ENCODE measurements at regions not wholly inside any gene's neighbourhood (a gene's known extent, or its start where the extent isn't known, plus 50 kb on each side); places are given as distances from the start of the nearest gene placed in this dataset.

DNA sequence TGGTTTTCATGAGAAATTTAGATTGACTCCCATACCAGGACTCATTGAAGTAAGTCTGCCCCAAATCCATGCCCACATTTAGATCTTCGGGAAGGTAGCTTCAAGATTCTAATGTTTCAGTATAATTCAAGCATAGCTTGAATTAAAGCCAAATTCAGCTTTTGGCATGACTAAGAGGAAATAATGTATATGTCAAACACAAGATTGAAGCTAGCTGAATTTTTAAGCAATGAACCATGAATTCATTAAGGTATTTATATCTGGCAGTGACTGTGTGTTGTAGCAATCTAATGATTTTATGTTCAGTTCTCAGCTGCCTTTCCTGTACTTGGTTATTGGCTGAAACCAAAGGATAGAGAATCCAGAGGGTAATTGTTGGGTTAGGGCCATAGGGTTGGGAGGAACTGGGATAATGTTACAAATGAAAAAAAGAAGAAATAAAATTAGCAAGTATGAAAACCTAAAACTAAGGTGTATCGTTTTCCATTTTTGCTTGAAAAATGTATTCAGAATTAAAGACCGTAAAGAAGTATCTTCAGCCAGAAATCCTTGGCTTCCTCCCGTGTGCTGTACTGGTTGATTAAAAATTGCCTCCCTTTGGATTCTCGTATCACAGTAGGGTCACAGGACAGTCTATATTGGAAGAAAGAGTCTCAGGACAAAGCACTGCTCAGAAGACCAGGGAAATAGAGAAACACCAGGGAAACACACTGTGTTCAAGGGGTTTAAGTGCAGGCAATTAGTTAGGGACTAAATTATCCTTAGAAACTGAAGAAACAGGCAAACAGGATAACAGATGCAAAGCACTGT lies 119.0 kb upstream of the FN1 start:
- Histone ChIP-seq H3K27me3 (ENCODE audit: insufficient read depth, low read length) (no peaks in the 10 kb centered on the region), H3K4me1 (ENCODE audit: insufficient read depth, low read length, severe bottlenecking) (no peaks in the 10 kb centered on the region), H3K36me3 (ENCODE audit: insufficient read depth, low read length) (no peaks in the 10 kb centered on the region), H3K79me2 (ENCODE audit: insufficient read depth, low read length) (no peaks in the 10 kb centered on the region), H3F3A (ENCODE audit: insufficient read depth, low read length) (no peaks in the 10 kb centered on the region), H3K9me3 (ENCODE audit: low read length) (no peaks in the 10 kb centered on the region), H3K27ac (ENCODE audit: low read depth, low read length, poor library complexity, severe bottlenecking) (no peak overlapping the region), H3K4me2 (ENCODE audit: low read length) (no peak overlapping the region), H3K9me2 (ENCODE audit: low read depth, low read length) (no peaks in the 10 kb centered on the region), H4K20me1 (ENCODE audit: insufficient read depth, low read length) (no peaks in the 10 kb centered on the region), H3K9ac (ENCODE audit: low read length) (no peak overlapping the region), H3K4me3 (ENCODE audit: low read depth, low read length, poor library complexity, severe bottlenecking) (no peak overlapping the region), H2AFZ (ENCODE audit: low read length) (no peak overlapping the region)
- no peak for TF ChIP-seq CTCF (IDR thresholded peaks at IDR 0.05; ENCODE audit: low read length)
- no peak for TF ChIP-seq EZH2 (IDR thresholded peaks at IDR 0.05; ENCODE audit: borderline replicate concordance, low read length)

- Histone ChIP-seq H3K79me2 (ENCODE audit: insufficient read depth, low read length) (no peaks in the 10 kb centered on the region), H3K9me3 (ENCODE audit: low read length) (no peaks in the 10 kb centered on the region), H2AFZ (ENCODE audit: low read length) (no peak overlapping the region), H4K20me1 (ENCODE audit: insufficient read depth, low read length) (no peaks in the 10 kb centered on the region), H3K4me3 (ENCODE audit: low read depth, low read length, poor library complexity, severe bottlenecking) (no peak overlapping the region), H3F3A (ENCODE audit: insufficient read depth, low read length) (no peaks in the 10 kb centered on the region), H3K9ac (ENCODE audit: low read length) (no peak overlapping the region), H3K27me3 (ENCODE audit: insufficient read depth, low read length) (no peaks in the 10 kb centered on the region), H3K4me1 (ENCODE audit: insufficient read depth, low read length, severe bottlenecking) (no peaks in the 10 kb centered on the region), H3K4me2 (ENCODE audit: low read length) (no peak overlapping the region), H3K27ac (ENCODE audit: low read depth, low read length, poor library complexity, severe bottlenecking) (no peak overlapping the region), H3K36me3 (ENCODE audit: insufficient read depth, low read length) (no peaks in the 10 kb centered on the region), H3K9me2 (ENCODE audit: low read depth, low read length) (no peaks in the 10 kb centered on the region)
- TF ChIP-seq CTCF (IDR thresholded peaks at IDR 0.05; ENCODE audit: low read length) (peak; percentile 49), EZH2 (IDR thresholded peaks at IDR 0.05; ENCODE audit: borderline replicate concordance, low read length) (no peak)
Measured at GRCh38 chr2:215553946-215554345, 118.1 kb upstream of the FN1 start.

DNA sequence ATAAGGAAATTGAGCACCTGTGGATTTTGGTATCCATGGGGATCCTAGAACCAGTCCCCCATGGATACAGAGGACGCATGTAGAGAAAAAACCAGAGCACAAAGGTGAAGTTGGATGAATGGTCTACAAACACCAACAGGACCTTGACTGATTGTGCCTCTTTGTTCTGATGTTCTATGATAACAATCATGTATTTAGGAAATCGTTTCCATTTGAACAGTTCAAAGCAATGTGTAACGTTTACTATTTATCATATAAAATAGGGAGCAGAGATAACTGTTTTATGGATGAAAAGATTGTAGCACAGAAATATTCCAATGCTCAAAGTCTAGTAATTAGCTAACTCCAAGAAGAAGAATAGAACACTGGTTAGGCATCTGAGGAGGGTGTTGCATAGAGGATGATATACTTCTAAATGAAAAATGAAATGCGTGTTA lies 116.3 kb upstream of the FN1 start:
- Histone ChIP-seq H3K9ac (ENCODE audit: low read length) (no peak overlapping the region), H3K27me3 (ENCODE audit: insufficient read depth, low read length) (no peaks in the 10 kb centered on the region), H3K27ac (ENCODE audit: low read depth, low read length, poor library complexity, severe bottlenecking) (no peak overlapping the region), H3K36me3 (ENCODE audit: insufficient read depth, low read length) (no peaks in the 10 kb centered on the region), H3K4me3 (ENCODE audit: low read depth, low read length, poor library complexity, severe bottlenecking) (no peak overlapping the region), H3F3A (ENCODE audit: insufficient read depth, low read length) (no peaks in the 10 kb centered on the region), H3K4me1 (ENCODE audit: insufficient read depth, low read length, severe bottlenecking) (no peaks in the 10 kb centered on the region), H3K9me2 (ENCODE audit: low read depth, low read length) (no peaks in the 10 kb centered on the region), H4K20me1 (ENCODE audit: insufficient read depth, low read length) (no peaks in the 10 kb centered on the region), H3K9me3 (ENCODE audit: low read length) (no peaks in the 10 kb centered on the region), H2AFZ (ENCODE audit: low read length) (no peak overlapping the region), H3K4me2 (ENCODE audit: low read length) (no peak overlapping the region), H3K79me2 (ENCODE audit: insufficient read depth, low read length) (no peaks in the 10 kb centered on the region)
- no peak for TF ChIP-seq EZH2 (IDR thresholded peaks at IDR 0.05; ENCODE audit: borderline replicate concordance, low read length)

- no peaks in the 10 kb centered on the region for H3K9me3 ChIP-seq (ENCODE audit: low read length)
- no peaks in the 10 kb centered on the region for H3K79me2 ChIP-seq (ENCODE audit: insufficient read depth, low read length)
- H3K9me2 ChIP-seq (ENCODE audit: low read depth, low read length), result no peaks in the 10 kb centered on the region
- no peak overlapping the region for H3K9ac ChIP-seq (ENCODE audit: low read length)
- H4K20me1 ChIP-seq (ENCODE audit: insufficient read depth, low read length), result no peaks in the 10 kb centered on the region
- TF ChIP-seq EZH2 (IDR thresholded peaks at IDR 0.05; ENCODE audit: borderline replicate concordance, low read length) (no peak), CTCF (IDR thresholded peaks at IDR 0.05; ENCODE audit: low read length) (no peak)
- H3K27me3 ChIP-seq (ENCODE audit: insufficient read depth, low read length), result no peaks in the 10 kb centered on the region
- no peaks in the 10 kb centered on the region for H3K36me3 ChIP-seq (ENCODE audit: insufficient read depth, low read length)
- no peaks in the 10 kb centered on the region for H3F3A ChIP-seq (ENCODE audit: insufficient read depth, low read length)
- no peak overlapping the region for H3K4me2 ChIP-seq (ENCODE audit: low read length)
- no peak overlapping the region for H2AFZ ChIP-seq (ENCODE audit: low read length)
- no peak overlapping the region for H3K4me3 ChIP-seq (ENCODE audit: low read depth, low read length, poor library complexity, severe bottlenecking)
- no peaks in the 10 kb centered on the region for H3K4me1 ChIP-seq (ENCODE audit: insufficient read depth, low read length, severe bottlenecking)
- no peak overlapping the region for H3K27ac ChIP-seq (ENCODE audit: low read depth, low read length, poor library complexity, severe bottlenecking)
Measured at GRCh38 chr2:215550331-215550730, 114.5 kb upstream of the FN1 start.
